ENCODE measurements at regions not wholly inside any gene's neighbourhood (a gene's known extent, or its start where the extent isn't known, plus 50 kb on each side); places are given as distances from the start of the nearest gene placed in this dataset.

DNA sequence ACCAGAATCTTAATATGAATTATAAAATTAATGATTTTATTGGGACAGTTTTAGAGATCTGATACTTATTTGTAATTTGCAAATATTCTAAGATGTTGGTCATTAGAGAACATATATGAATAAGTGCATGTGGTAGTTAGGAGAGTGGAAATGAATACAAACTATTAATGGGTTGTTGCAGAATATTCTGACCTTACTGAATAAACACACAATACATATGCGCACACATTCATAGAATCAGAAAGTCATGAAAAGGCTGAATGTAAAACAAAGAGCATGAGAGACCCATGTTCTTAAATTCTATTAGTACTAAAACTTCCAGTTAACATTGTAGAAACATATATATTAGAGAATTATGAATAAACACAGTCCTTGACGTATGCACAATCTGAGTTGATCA, 301.7 kb upstream of the TRAM1L1 start:
- DNase-seq (ENCODE audit: insufficient read length): no peak
- FAIRE-seq: no peak

DNA sequence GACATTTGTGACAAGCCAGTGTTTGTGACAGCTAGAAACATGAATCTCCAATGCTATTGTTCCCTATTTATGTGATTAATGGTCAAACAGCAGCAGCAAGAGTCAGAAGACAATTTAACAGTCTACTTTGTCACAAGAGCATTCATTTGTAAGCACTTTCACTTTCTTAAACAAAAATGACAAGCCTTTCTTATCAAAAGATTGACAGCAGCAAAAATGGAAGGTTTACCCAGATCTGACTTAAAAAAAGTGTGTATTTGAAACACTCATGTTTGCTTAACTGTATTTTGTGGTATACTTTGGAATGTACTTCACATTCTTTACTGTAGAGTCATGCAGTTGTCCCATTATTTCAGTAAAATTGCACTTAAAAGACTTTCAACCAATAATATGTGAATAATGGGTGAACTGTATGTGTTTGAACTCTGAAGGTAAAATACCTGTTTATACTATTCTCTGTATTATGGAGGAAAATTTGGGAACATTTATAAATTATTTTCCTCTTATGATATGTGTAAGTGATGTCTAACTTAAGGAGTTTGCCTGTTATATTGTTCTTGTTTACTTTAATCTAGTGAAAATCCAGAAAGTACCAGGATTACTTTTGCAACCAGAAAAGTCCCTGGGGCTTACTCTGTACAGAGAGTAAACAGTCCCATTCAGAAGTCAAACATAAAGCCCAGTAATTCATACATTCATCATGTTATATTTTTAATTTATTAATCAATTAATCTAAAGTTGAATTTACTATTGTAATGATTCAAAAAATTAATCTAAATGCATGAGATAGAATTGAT, 314.9 kb upstream of the TRAM1L1 start:
- DNase-seq (ENCODE audit: insufficient read length) (no peak), FAIRE-seq (no peak)
- TF ChIP-seq POLR2AphosphoS5 (IDR thresholded peaks at IDR 0.05; ENCODE audit: low read depth, low read length) (no peak), TAF1 (IDR thresholded peaks at IDR 0.05; ENCODE audit: borderline replicate concordance, low read depth, low read length) (no peak), POLR2A (IDR thresholded peaks at IDR 0.05; ENCODE audit: low read depth, low read length) (no peak)

More for the DNA sequence above, 301.7 kb upstream of the TRAM1L1 start:
- TF ChIP-seq POLR2AphosphoS5 (IDR thresholded peaks at IDR 0.05; ENCODE audit: low read depth, low read length): no peak
- no peak for TF ChIP-seq TAF1 (IDR thresholded peaks at IDR 0.05; ENCODE audit: borderline replicate concordance, low read depth, low read length)
- no peak for TF ChIP-seq POLR2A (IDR thresholded peaks at IDR 0.05; ENCODE audit: low read depth, low read length)

DNA sequence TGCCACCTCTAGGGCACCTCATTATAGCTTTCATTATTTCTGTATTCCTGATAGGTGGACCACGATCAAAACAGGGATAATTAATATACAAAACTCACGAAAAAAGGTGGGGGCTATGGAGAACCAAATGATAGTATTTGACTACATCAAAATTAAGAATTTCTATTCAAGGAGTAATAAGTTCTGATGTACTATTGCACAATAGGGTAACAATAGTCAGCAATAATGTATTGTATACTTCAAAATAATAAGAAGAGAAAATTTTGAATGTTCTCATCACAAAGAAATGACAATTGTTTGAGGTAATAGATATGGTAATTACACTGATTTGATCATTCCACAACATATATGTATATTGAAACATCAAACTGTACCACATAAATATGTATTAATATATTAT, 327.3 kb upstream of the TRAM1L1 start:
- DNase-seq (ENCODE audit: insufficient read length) (no peak), FAIRE-seq (no peak)
- TF ChIP-seq TAF1 (IDR thresholded peaks at IDR 0.05; ENCODE audit: borderline replicate concordance, low read depth, low read length): no peak
- no peak for TF ChIP-seq POLR2AphosphoS5 (IDR thresholded peaks at IDR 0.05; ENCODE audit: low read depth, low read length)
- TF ChIP-seq POLR2A (IDR thresholded peaks at IDR 0.05; ENCODE audit: low read depth, low read length): no peak

DNA sequence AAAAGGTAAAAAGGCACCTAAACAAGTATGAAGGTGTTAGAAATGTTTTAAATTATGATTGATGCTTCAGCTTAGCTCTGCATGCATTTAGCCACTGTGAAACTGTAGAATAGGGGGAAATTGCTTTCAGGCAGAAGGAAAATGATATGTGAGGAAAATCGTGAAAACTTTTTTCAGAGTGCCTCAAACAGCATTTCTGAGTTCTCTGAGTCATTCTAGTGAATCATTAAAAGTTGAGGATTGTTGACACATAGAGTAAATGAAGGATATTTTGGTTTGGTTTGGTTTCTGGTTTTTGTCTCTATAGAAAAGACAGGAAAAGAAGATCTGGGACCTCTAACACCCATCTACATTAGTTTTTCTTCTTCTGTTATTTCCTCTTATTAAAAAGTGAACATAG, 332.5 kb upstream of the TRAM1L1 start:
- FAIRE-seq (no peak), DNase-seq (ENCODE audit: insufficient read length) (no peak)
- TF ChIP-seq TAF1 (IDR thresholded peaks at IDR 0.05; ENCODE audit: borderline replicate concordance, low read depth, low read length) (no peak), POLR2AphosphoS5 (IDR thresholded peaks at IDR 0.05; ENCODE audit: low read depth, low read length) (no peak), POLR2A (IDR thresholded peaks at IDR 0.05; ENCODE audit: low read depth, low read length) (no peak)

DNA sequence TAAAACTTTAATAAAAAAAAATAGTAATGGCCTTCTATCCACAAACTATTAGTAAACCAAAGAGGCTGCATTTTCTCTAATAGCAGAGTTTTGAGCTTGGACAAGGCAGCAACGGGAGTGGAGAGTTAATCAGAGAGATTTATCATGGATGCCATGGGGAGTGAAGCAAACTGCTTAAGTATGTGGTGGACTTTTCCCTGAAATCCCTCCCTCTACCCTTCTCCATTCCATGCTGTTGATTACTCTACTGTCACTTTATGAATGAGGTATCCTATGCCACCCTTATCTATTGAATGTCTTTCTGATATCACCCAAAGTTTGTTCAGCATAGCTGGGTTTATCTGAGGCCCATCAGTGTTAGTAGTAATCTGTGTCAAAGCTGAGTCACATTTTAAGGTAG, 335.6 kb upstream of the TRAM1L1 start:
- no peak for FAIRE-seq

DNA sequence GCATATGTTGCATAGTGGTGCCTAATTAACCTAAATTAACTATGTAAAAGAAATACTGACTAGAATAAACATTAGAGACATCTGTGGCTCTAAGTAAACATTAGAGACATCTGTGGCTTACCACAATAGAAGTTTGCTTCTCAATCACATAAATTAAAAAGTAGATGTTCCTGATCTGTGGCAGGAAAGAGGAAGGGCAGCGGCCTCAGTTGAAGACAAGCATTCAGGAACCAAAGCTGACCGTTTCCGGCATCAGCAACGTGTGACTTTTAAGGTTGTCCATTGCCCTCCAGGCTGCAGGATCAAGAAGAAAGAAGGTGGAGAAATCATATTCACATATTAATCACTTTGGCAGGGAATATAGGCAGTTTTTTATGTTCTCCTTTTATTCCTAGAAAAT, 336.3 kb upstream of the TRAM1L1 start:
- TF ChIP-seq POLR2A (IDR thresholded peaks at IDR 0.05; ENCODE audit: low read depth, low read length) (no peak), POLR2AphosphoS5 (IDR thresholded peaks at IDR 0.05; ENCODE audit: low read depth, low read length) (no peak)
- DNase-seq (ENCODE audit: insufficient read length): no peak
- FAIRE-seq: no peak

More for the DNA sequence above, 335.6 kb upstream of the TRAM1L1 start:
- no peak for DNase-seq (ENCODE audit: insufficient read length)
- TF ChIP-seq TAF1 (IDR thresholded peaks at IDR 0.05; ENCODE audit: borderline replicate concordance, low read depth, low read length): no peak
- no peak for TF ChIP-seq POLR2AphosphoS5 (IDR thresholded peaks at IDR 0.05; ENCODE audit: low read depth, low read length)
- TF ChIP-seq POLR2A (IDR thresholded peaks at IDR 0.05; ENCODE audit: low read depth, low read length): no peak

DNA sequence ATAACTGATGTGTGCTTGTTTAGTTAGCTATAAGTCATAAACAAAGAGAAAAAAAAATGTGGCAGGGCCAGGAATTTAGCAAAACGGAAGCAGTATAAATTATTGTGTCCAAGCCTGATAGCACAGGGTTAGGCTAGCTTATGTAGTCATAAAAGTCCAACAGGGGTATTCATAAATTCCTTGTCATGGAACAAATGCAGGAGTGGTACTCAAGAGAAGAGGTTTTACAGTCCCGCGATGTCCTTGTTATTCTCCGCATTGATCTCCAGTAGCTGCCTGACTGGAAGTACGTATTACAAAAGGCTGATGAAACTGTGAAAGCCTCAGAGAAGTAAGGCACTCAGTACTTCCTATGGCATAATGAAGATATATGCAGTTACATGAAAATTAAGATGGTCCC, 336.9 kb upstream of the TRAM1L1 start:
- no peak for TF ChIP-seq TAF1 (IDR thresholded peaks at IDR 0.05; ENCODE audit: borderline replicate concordance, low read depth, low read length)
- FAIRE-seq: no peak

DNA sequence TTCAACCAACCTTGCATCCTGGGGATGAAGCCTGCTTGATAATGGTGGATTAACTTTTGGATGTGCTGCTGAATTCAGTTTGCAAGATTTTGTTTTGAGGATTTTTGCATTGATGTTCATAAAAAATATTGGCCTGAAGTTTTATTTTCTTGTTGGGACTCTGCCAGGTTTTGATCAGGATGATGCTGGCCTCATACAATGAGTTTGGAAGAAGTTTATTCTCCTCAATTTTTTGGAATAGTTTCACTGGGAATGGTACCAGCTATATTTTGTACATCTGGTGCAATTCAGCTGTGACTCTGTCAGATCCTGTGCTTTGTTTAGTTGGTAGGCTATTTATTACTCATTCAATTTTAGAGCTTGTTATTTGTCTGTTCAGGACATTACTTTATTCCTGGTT, 340.3 kb upstream of the TRAM1L1 start:
- FAIRE-seq: no peak
- TF ChIP-seq POLR2A (IDR thresholded peaks at IDR 0.05; ENCODE audit: low read depth, low read length) (no peak), POLR2AphosphoS5 (IDR thresholded peaks at IDR 0.05; ENCODE audit: low read depth, low read length) (no peak), TAF1 (IDR thresholded peaks at IDR 0.05; ENCODE audit: borderline replicate concordance, low read depth, low read length) (no peak)
- DNase-seq (ENCODE audit: insufficient read length): no peak

More for the DNA sequence above, 336.9 kb upstream of the TRAM1L1 start:
- no peak for DNase-seq (ENCODE audit: insufficient read length)

DNA sequence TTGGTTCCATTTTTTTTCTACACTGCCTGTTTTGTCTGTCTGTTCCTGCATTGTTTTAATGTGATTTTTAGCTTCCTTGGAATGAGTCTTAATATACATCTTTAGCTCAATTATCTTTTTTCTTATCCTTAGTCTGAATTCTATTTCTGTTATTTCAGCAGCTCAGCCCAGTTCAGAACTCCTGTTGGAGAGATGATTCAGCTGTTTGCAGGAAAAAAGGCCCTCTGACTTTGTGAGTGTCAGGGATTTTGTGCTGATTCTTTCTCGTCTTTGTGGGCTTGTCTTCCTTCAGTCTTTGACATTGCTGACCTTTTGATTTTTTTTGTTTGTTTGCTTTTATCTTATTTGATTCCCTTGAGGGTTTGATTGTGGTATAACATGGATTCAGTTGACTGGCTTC, 343.2 kb upstream of the TRAM1L1 start:
- FAIRE-seq (no peak), DNase-seq (ENCODE audit: insufficient read length) (no peak)
- TF ChIP-seq POLR2A (IDR thresholded peaks at IDR 0.05; ENCODE audit: low read depth, low read length): no peak
- no peak for TF ChIP-seq TAF1 (IDR thresholded peaks at IDR 0.05; ENCODE audit: borderline replicate concordance, low read depth, low read length)
- no peak for TF ChIP-seq POLR2AphosphoS5 (IDR thresholded peaks at IDR 0.05; ENCODE audit: low read depth, low read length)

DNA sequence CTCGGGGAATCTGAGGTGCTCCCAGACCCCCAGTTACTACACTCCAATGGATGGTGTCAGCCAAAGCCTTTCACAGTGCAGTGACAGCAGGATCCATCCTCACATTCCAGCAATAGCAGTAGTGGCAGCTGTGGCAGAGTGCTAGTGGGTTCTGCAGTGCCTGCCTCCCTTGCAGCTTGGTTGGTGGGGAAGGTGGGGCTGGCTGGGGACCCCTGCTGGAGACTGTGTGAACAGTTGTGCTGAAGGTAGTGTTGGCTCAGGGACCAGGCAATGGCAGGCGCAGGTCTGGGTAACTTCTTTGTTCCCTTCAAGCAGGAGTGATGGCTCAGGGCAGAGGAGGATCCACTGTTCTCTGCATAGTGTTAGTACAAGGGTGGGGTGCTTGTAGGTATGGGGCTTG, 343.7 kb upstream of the TRAM1L1 start:
- FAIRE-seq (no peak), DNase-seq (ENCODE audit: insufficient read length) (no peak)
- no peak for TF ChIP-seq TAF1 (IDR thresholded peaks at IDR 0.05; ENCODE audit: borderline replicate concordance, low read depth, low read length)
- no peak for TF ChIP-seq POLR2A (IDR thresholded peaks at IDR 0.05; ENCODE audit: low read depth, low read length)
- TF ChIP-seq POLR2AphosphoS5 (IDR thresholded peaks at IDR 0.05; ENCODE audit: low read depth, low read length): no peak

DNA sequence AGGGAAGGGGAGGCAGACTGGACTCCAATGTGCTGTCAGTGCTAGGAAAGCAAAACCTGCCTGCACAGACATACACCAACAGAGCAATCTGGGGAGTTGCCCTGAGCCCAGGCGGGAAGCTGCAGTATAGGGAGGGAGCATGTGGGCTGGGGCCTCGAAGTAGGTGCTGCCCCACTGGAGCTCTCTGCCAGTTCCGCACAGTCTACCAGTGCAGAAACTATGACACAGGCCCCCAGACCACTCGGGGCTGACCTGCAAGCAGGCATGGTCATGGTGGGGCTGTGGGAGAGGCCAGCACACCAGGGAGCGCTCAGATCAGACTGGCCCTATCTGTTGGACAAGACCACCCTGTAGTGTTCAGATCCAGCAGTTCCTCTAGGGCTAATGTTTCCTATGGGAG, 344.1 kb upstream of the TRAM1L1 start:
- FAIRE-seq: no peak
- no peak for TF ChIP-seq POLR2A (IDR thresholded peaks at IDR 0.05; ENCODE audit: low read depth, low read length)
- no peak for TF ChIP-seq TAF1 (IDR thresholded peaks at IDR 0.05; ENCODE audit: borderline replicate concordance, low read depth, low read length)
- no peak for TF ChIP-seq POLR2AphosphoS5 (IDR thresholded peaks at IDR 0.05; ENCODE audit: low read depth, low read length)
- no peak for DNase-seq (ENCODE audit: insufficient read length)

DNA sequence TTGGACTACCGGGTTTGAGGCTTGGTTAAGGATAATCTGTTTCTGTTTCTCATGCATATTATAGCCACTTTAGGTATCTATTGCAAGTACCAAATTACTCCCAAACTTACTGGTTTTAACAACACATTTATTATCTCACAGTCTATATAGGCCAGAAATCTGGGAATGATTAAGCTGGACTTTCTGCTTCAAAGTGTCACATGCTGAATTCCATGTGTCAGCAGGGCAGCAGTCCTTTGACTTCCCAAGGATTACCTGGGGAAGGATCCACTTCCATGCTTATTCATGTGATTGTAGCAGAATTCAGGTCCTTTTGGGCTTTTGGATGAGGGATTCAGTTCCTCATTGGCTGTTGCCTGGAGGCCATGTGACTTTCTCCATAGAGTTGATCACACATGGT, 349.0 kb upstream of the TRAM1L1 start:
- TF ChIP-seq POLR2A (IDR thresholded peaks at IDR 0.05; ENCODE audit: low read depth, low read length) (no peak), POLR2AphosphoS5 (IDR thresholded peaks at IDR 0.05; ENCODE audit: low read depth, low read length) (no peak), TAF1 (IDR thresholded peaks at IDR 0.05; ENCODE audit: borderline replicate concordance, low read depth, low read length) (no peak)
- DNase-seq (ENCODE audit: insufficient read length) (no peak), FAIRE-seq (no peak)
